HG03442 (cell line): ENCODE measurements at regions not wholly inside any gene's neighbourhood (a gene's known extent, or its start where the extent isn't known, plus 50 kb on each side); places are given as distances from the start of the nearest gene placed in this dataset.

ENCODE experiments used
- ATAC-seq: cut with Tn5 transposase; IDR thresholded peaks from one replicate; pipeline ENCODE4 v1.9.1; 2021; ENCODE audit warnings: mild to moderate bottlenecking, moderate library complexity; ENCODE audit not compliant: unreplicated experiment

DNA sequence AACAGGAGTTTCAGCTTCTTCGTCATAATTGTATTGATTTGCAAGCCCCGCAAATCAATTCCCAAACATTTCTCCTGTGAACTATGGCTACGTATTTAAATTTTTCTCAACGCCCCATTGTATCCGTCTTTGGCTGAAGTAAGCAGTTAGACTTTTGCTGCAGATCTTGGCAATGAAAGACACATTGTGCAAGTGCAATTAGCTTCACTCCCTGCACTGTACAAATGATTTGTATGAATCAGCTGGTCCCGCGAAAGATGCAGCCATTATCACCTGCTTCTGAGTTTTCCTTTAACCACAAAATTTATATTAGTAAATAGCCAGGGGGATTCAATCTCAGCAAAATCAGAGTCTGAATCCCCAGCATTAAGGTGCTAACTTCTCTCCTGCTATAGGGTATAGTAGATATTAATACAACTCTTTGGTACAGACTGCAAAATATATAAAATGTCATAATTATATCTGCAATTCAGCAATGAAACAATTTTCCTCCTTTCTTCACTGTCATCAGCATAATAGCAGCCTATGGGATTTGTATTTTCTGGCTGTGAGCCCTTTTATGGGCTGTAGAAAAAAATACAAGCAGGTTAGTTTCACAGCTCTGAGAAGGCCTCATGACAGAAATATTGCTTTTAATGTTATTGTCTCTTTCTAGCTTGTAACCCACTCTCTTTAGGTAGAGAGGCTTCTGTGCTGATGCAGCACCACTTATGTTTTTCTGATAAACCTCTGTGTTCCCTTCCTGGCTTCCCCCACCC lies 68.4 kb upstream of the SMARCA2 start:
- no peak for ATAC-seq

DNA sequence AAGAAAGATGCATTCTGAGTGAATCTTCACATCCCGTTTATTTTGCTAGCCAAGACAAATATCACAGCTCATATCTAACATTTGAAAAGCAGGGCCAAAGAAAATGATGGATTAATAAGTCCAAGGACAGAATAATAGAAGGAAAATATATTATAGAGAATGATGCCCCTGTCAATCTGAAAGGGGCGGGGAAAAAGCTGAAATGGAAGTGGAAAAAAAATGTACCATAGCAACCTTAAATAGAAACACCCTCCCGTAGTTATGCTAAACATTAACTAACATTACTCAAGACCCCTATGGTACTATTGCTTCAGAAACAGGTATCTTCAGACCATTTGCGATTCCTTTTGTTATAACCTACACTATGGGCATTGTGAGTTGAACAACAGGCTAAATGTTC lies 67.7 kb upstream of the SMARCA2 start:
- no peak for ATAC-seq

DNA sequence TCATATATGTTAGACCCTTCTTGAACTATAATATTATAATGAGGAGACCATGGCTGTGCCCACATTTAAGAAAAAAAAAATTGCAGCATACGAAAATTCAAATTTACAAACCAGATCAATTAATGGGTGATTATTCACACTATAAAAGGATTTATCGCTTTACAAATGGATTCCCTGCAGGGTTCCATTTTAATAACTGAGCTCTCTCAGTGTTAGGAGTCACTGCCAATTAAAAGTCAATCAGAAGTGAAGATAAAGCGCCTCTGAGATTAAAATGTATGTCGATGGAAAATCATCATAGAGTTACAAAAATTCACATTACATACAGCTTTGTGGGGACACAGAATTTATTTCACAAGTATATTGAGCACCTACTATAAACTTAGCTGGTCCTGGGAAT lies 66.6 kb upstream of the SMARCA2 start:
- ATAC-seq = no peak

DNA sequence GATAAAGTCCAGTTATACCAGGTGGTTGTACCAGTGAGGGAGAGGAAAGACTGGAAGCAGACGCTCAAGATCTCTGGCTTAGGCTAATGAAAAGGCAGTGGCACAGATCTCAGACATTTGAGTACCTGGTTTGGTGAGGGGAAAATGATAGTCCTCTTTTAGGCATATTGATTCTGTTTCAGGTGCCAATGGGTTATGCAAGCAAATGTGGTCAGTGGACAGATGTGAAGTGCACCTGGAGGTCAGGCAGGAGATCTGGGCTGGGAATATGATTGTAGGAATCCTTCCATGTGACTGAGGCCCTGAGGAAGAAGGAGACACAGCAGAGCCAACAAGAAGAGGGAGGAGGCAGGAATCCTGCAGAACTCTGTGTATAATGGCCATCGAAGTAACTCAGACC lies 63.7 kb upstream of the SMARCA2 start:
- ATAC-seq = no peak

DNA sequence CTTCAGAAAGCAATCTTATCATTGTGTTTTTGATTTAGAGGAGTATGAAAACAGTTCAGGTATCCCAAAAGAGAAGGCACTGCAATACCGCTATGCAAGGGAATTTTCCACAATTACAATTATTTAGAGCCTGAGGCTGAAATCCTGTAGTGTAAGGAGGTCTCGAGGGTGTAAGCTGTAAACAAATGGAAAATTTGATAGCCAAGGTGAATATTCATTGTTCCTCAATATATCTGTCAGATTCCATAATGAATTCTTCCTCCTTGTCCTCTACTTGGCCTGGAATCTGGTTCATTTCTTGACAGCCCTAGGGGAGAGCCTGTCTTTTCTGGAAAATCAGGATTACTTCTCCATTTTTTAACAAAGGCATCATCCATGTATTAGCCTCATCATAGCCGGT lies 63.1 kb upstream of the SMARCA2 start:
- no peak for ATAC-seq

DNA sequence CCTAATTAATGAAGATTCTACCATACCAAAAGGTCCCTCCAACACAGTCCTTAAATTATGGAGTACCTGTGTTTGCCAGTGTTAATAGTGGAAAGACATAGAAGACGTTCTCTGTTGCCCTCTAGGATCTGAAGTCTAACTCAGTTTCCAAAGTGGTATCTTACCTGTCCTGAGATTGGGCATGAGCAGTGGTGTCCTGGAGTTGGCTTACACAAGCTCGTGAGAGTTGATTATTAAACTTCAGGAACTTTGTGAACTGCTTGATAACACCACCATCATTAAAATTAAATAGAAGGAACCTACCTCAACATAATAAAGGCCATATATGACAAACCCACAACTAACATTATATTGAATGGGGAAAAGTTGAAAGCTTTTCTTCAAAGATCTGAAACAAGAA lies 60.9 kb upstream of the SMARCA2 start:
- no peak for ATAC-seq

DNA sequence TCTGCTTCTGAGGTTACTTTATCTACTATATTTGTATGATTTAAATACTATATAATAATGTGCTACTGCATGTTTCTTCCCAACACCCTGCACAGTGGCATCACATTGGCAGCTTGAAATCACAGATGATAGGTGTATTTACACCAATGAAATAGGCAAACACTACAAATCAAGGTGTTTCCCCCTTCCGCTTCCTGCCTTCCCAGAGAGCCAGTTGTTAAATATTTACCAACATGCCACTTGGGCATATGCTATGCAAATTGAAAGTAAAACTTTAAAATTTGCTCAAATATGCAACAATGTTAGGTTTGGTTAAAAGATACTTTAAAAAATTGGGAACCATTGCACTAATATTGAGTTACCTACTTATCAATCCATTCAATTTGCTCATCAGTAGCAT lies 58.2 kb upstream of the SMARCA2 start:
- ATAC-seq = no peak

DNA sequence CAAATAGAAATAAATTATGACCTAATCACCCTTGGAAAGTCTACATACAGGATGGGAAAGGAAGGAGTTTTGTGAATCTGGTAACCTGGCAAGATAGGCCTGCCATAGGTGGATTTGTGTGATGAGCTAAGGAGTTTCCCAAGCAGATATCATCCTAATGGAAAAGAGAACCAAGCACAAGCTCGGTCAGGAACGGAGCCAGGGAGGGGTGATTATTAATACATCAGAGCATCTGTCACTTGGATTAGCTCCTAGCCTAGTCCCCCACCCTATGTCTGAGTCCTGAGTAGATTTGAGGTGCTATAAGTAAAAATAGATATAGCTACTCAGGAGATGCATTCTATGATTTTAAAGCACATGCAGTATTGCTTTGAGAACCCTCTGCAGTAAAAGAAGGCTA lies 57.3 kb upstream of the SMARCA2 start:
- no peak for ATAC-seq

DNA sequence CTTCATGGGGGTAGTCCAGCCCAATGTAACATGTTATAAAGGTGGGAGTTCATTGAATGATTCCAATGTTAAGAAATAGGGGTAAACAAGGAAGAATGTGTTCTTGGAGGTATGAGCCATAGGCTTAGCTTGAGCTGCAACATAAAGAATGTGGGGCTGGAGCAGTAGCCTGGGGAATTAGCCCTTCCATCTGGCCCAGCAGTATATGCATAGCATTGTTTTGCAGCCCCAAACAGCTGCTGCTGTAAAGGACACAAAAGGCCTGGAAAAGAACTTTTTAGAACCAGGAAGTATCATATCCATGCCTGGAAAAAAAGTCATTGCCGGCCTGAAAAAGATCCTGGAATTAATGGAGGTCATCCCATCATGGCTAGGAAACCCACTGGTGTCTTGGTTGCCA lies 55.8 kb upstream of the SMARCA2 start:
- no peak for ATAC-seq

DNA sequence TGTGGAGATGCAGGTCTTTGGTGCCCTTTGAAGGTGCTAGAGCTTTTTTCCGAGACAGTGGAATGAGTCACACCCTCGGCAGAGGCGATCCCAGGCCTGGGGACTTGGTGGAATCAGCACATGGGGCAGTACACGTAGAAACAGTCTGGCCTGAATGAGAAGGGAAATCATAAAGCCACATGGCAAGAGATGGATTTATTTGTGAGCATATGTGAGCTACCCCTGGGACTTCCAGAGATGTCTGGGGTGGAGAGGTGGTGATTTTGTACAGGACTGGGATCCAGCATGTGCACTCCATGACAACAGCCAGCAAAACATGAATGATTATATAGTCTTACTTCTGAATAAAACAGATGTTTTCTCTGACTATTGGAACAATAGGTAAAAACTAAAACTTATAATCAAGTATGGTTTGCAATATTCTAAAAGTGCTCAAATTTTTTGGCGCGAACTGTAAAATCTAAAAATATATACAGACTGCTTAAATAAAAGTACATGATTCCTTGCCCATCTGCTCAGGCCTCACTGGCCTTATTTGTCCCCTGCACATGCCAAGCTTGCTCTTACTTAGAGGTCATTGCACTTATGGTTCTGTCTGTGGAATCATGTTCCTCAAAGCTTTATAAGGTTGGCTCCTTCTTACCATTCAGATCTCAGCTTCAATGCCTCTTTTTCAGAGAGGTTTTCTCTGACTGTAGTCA lies 54.7 kb upstream of the SMARCA2 start:
- no peak for ATAC-seq

DNA sequence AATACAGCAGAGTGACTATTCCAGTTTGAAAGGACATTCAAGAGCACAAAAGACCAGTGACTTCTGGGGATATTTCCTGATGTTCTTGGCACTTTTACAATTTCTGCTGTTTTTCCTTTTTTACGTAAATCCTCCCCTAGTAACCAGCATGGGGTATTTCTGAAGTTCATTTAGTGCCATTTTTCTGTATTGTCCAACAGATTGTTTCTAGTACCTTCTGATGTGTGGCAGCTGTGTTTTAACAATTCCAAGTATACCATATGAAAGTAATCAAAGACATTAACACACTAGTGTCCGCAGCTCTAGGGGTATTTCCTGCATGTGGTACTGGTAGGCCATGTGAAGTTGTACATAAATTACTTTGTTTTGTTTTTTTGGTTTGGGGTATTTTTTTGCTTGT lies 53.0 kb upstream of the SMARCA2 start:
- no peak for ATAC-seq

DNA sequence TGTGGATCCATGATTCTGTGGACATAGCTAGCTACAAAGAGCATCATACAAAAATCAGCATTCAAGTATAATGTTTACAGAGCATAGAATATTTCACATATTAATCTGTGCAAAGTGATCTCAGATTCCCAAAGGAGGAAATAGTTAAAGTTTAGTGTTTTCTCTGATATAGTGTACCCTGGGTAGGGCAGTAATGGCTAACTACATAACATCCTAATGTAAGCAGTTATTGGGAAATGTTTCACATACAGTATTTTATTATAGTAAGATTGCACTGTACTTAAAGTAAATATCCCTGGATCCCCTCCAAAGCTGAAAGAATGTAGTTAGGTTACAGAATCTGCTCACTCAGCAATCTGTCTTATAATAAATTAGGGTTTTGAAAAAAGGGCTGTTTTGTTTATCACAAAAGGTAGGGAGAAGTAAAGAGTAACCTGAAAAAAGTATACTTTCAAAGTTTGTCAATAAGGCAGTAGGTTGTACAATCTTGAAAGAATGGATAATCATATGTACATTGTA lies 52.5 kb upstream of the SMARCA2 start:
- no peak for ATAC-seq

DNA sequence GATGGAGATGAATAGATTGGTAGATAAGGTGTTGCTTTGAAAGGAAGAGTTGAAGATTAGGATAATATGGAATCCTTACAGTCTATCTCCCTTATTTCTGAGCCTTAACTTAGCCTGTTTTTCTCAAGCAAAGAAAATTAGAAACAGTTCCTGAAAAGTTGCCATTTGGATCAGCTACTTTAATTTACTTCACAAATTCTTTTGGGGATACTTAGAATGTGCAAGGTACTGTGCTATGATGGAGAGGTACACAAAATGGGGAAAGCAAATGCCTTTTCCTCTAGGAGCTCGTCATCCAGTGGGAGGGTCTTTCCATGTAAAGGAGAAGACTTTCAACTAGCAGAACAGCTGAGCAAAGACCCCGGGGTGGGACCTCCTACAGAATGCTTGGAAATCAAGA lies 51.1 kb upstream of the SMARCA2 start:
- no peak for ATAC-seq
